ENCODE measurements at regions not wholly inside any gene's neighbourhood (a gene's known extent, or its start where the extent isn't known, plus 50 kb on each side); places are given as distances from the start of the nearest gene placed in this dataset.

- H3K27ac ChIP-seq (ENCODE audit: low read length), result no peak overlapping the region
- no peaks in the 10 kb centered on the region for H3K27me3 ChIP-seq (ENCODE audit: low read depth, low read length)
- no peak overlapping the region for H3K4me2 ChIP-seq (ENCODE audit: low read length)
- no peak overlapping the region for H3K9ac ChIP-seq (ENCODE audit: low read length)
- no peaks in the 10 kb centered on the region for H4K20me1 ChIP-seq (ENCODE audit: insufficient read depth, low read length)
- TF ChIP-seq CTCF (IDR thresholded peaks at IDR 0.05; ENCODE audit: low read depth, low read length) (no peak), EZH2phosphoT487 (IDR thresholded peaks at IDR 0.05; ENCODE audit: low read depth) (no peak)
- no peaks in the 10 kb centered on the region for H3K36me3 ChIP-seq (replicated peaks; ENCODE audit: low read depth, low read length)
- no peak overlapping the region for H3K4me3 ChIP-seq (ENCODE audit: low read length)
- H3K79me2 ChIP-seq (ENCODE audit: low read length), result no peaks in the 10 kb centered on the region
- no peaks in the 10 kb centered on the region for H3K9me3 ChIP-seq (ENCODE audit: insufficient read depth, low read length)
- H2AFZ ChIP-seq (ENCODE audit: low read depth, low read length), result no peak overlapping the region
- H3K4me1 ChIP-seq (ENCODE audit: low read length), result no peaks in the 10 kb centered on the region
These were observed 106.1 kb downstream of the EFNB1 start for GRCh38 chrX:68934922-68935321.

GRCh38 chrX:68934421-68934820 is 105.6 kb downstream of the EFNB1 start:
- Histone ChIP-seq H4K20me1 (ENCODE audit: insufficient read depth, low read length) (no peaks in the 10 kb centered on the region), H3K27ac (ENCODE audit: low read length) (no peak overlapping the region), H3K9me3 (ENCODE audit: insufficient read depth, low read length) (no peaks in the 10 kb centered on the region), H3K9ac (ENCODE audit: low read length) (no peak overlapping the region), H3K36me3 (replicated peaks; ENCODE audit: low read depth, low read length) (no peaks in the 10 kb centered on the region), H3K4me2 (ENCODE audit: low read length) (no peak overlapping the region), H3K79me2 (ENCODE audit: low read length) (no peaks in the 10 kb centered on the region), H3K4me3 (ENCODE audit: low read length) (no peak overlapping the region), H3K4me1 (ENCODE audit: low read length) (no peaks in the 10 kb centered on the region), H2AFZ (ENCODE audit: low read depth, low read length) (no peak overlapping the region), H3K27me3 (ENCODE audit: low read depth, low read length) (no peaks in the 10 kb centered on the region)
- TF ChIP-seq EZH2phosphoT487 (IDR thresholded peaks at IDR 0.05; ENCODE audit: low read depth) (no peak), CTCF (IDR thresholded peaks at IDR 0.05; ENCODE audit: low read depth, low read length) (no peak)

GRCh38 chrX:68932611-68933010 is 103.8 kb downstream of the EFNB1 start:
- Histone ChIP-seq H3K4me1 (ENCODE audit: low read length) (no peaks in the 10 kb centered on the region), H3K27me3 (ENCODE audit: low read depth, low read length) (no peaks in the 10 kb centered on the region)
- TF ChIP-seq CTCF (IDR thresholded peaks at IDR 0.05; ENCODE audit: low read depth, low read length), result no peak
- no peak for TF ChIP-seq EZH2phosphoT487 (IDR thresholded peaks at IDR 0.05; ENCODE audit: low read depth)

GRCh38 chrX:68931345-68931744 is 102.5 kb downstream of the EFNB1 start:
- H3K79me2 ChIP-seq (ENCODE audit: low read length), result no peaks in the 10 kb centered on the region
- H3K27ac ChIP-seq (ENCODE audit: low read length), result no peak overlapping the region
- no peak overlapping the region for H2AFZ ChIP-seq (ENCODE audit: low read depth, low read length)
- no peaks in the 10 kb centered on the region for H4K20me1 ChIP-seq (ENCODE audit: insufficient read depth, low read length)
- no peak overlapping the region for H3K9ac ChIP-seq (ENCODE audit: low read length)
- H3K4me3 ChIP-seq (ENCODE audit: low read length), result no peak overlapping the region
- H3K9me3 ChIP-seq (ENCODE audit: insufficient read depth, low read length), result no peaks in the 10 kb centered on the region
- H3K36me3 ChIP-seq (replicated peaks; ENCODE audit: low read depth, low read length), result no peaks in the 10 kb centered on the region
- H3K4me1 ChIP-seq (ENCODE audit: low read length), result no peaks in the 10 kb centered on the region
- H3K27me3 ChIP-seq (ENCODE audit: low read depth, low read length), result no peaks in the 10 kb centered on the region
- TF ChIP-seq CTCF (IDR thresholded peaks at IDR 0.05; ENCODE audit: low read depth, low read length), result no peak
- TF ChIP-seq EZH2phosphoT487 (IDR thresholded peaks at IDR 0.05; ENCODE audit: low read depth), result no peak
- H3K4me2 ChIP-seq (ENCODE audit: low read length), result no peak overlapping the region

More at GRCh38 chrX:68932611-68933010, 103.8 kb downstream of the EFNB1 start:
- H3K9ac ChIP-seq (ENCODE audit: low read length), result no peak overlapping the region
- no peak overlapping the region for H3K27ac ChIP-seq (ENCODE audit: low read length)
- no peak overlapping the region for H3K4me2 ChIP-seq (ENCODE audit: low read length)
- H3K79me2 ChIP-seq (ENCODE audit: low read length), result no peaks in the 10 kb centered on the region
- no peaks in the 10 kb centered on the region for H3K36me3 ChIP-seq (replicated peaks; ENCODE audit: low read depth, low read length)
- no peaks in the 10 kb centered on the region for H4K20me1 ChIP-seq (ENCODE audit: insufficient read depth, low read length)
- no peak overlapping the region for H2AFZ ChIP-seq (ENCODE audit: low read depth, low read length)
- no peaks in the 10 kb centered on the region for H3K9me3 ChIP-seq (ENCODE audit: insufficient read depth, low read length)
- H3K4me3 ChIP-seq (ENCODE audit: low read length), result no peak overlapping the region

All from OCI-LY3 (cell line).